OCI-LY3 (cell line): ENCODE measurements at regions not wholly inside any gene's neighbourhood (a gene's known extent, or its start where the extent isn't known, plus 50 kb on each side); places are given as distances from the start of the nearest gene placed in this dataset.
A peak's percentile ranks its signal among the peaks of the same experiment; 100 is the strongest.

Experiments used
- CTCF ChIP-seq: fragments of 200-600, 300-600 bp; sonication (generic); IDR thresholded peaks from 2 replicates; pipeline ENCODE4 v1.5.1; 2014; ENCODE audit warnings: antibody characterized with exemption, low read length, low read depth
- EZH2phosphoT487 ChIP-seq: fragments of 200-600 bp; shearing (Covaris generic); IDR thresholded peaks from 2 replicates; pipeline ENCODE4 v1.6.1; 2018; ENCODE audit warnings: antibody characterized with exemption, mixed run types, low read depth

GRCh38 chrX:45749375-45749774, 548.7 kb upstream of the DIPK2B start:
- TF ChIP-seq CTCF, result peak; percentile 49
- TF ChIP-seq EZH2phosphoT487, result no peak
